ENCODE measurements at regions not wholly inside any gene's neighbourhood (a gene's known extent, or its start where the extent isn't known, plus 50 kb on each side); places are given as distances from the start of the nearest gene placed in this dataset.

GRCh38 chr21:35682904-35683549, 377.3 kb downstream of the SETD4 start:
- DNase-seq (ENCODE audit: low spot score) = no peak
- intact Hi-C loops (cut with DNase I) = no loop called here

- intact Hi-C loops (cut with DNase I) = no loop called here
- DNase-seq (ENCODE audit: low spot score) = no peak
Observed at GRCh38 chr21:35681946-35682345, 378.4 kb downstream of the SETD4 start.

GRCh38 chr21:35679076-35679475, 381.2 kb downstream of the SETD4 start:
- no peak for DNase-seq (ENCODE audit: low spot score)
- intact Hi-C loops (cut with DNase I) = no loop called here

- no peak for DNase-seq (ENCODE audit: low spot score)
- intact Hi-C loops (cut with DNase I) = no loop called here
Observed at GRCh38 chr21:35678393-35678792, 381.9 kb downstream of the SETD4 start.

GRCh38 chr21:35677298-35677841, 383.0 kb downstream of the SETD4 start:
- intact Hi-C loops (cut with DNase I) = no loop called here
- no peak for DNase-seq (ENCODE audit: low spot score)

GRCh38 chr21:35674895-35675470, 385.3 kb downstream of the SETD4 start:
- DNase-seq (ENCODE audit: low spot score) = no peak
- intact Hi-C loops (cut with DNase I) = no loop called here

- DNase-seq (ENCODE audit: low spot score) = no peak
- intact Hi-C loops (cut with DNase I) = no loop called here
Observed at GRCh38 chr21:35674091-35674671, 386.1 kb downstream of the SETD4 start.

GRCh38 chr21:35672313-35672712, 388.0 kb downstream of the SETD4 start:
- intact Hi-C loops (cut with DNase I) = no loop called here
- no peak for DNase-seq (ENCODE audit: low spot score)

GRCh38 chr21:35664683-35665082, 395.6 kb downstream of the SETD4 start:
- no peak for DNase-seq (ENCODE audit: low spot score)
- intact Hi-C loops (cut with DNase I) = no loop called here

- DNase-seq (ENCODE audit: low spot score) = no peak
- intact Hi-C loops (cut with DNase I) = no loop called here
Observed at GRCh38 chr21:35663856-35664606, 396.3 kb downstream of the SETD4 start.

- intact Hi-C loops (cut with DNase I) = no loop called here
- DNase-seq (ENCODE audit: low spot score) = no peak
Observed at GRCh38 chr21:35658242-35658641, 402.1 kb downstream of the SETD4 start.

- intact Hi-C loops (cut with DNase I) = no loop called here
- DNase-seq (ENCODE audit: low spot score) = no peak
Observed at GRCh38 chr21:35652872-35653271, 407.5 kb downstream of the SETD4 start.

GRCh38 chr21:35652196-35652595, 408.1 kb downstream of the SETD4 start:
- no peak for DNase-seq (ENCODE audit: low spot score)
- intact Hi-C loops (cut with DNase I) = no loop called here

GRCh38 chr21:35651196-35651595, 409.1 kb downstream of the SETD4 start:
- intact Hi-C loops (cut with DNase I) = no loop called here

GRCh38 chr21:35649186-35649585, 411.1 kb downstream of the SETD4 start:
- DNase-seq (ENCODE audit: low spot score) = no peak
- intact Hi-C loops (cut with DNase I) = no loop called here

More at GRCh38 chr21:35651196-35651595, 409.1 kb downstream of the SETD4 start:
- no peak for DNase-seq (ENCODE audit: low spot score)

GRCh38 chr21:35648512-35648911, 411.8 kb downstream of the SETD4 start:
- no peak for DNase-seq (ENCODE audit: low spot score)
- intact Hi-C loops (cut with DNase I) = no loop called here

- no peak for DNase-seq (ENCODE audit: low spot score)
- intact Hi-C loops (cut with DNase I) = no loop called here
Observed at GRCh38 chr21:35646606-35647005, 413.7 kb downstream of the SETD4 start.

- intact Hi-C loops (cut with DNase I) = no loop called here
- DNase-seq (ENCODE audit: low spot score) = no peak
Observed at GRCh38 chr21:35645991-35646390, 414.3 kb downstream of the SETD4 start.

- intact Hi-C loops (cut with DNase I) = no loop called here
- no peak for DNase-seq (ENCODE audit: low spot score)
Observed at GRCh38 chr21:35644523-35644922, 415.8 kb downstream of the SETD4 start.

- DNase-seq (ENCODE audit: low spot score) = no peak
- intact Hi-C loops (cut with DNase I) = no loop called here
Observed at GRCh38 chr21:35643176-35643575, 417.1 kb downstream of the SETD4 start.

Measured in cardiac septum (tissue), 1 donor.